IPS-20b (cell line): ENCODE measurements at regions not wholly inside any gene's neighbourhood (a gene's known extent, or its start where the extent isn't known, plus 50 kb on each side); places are given as distances from the start of the nearest gene placed in this dataset.

Experiments used
- H3K27ac ChIP-seq: one replicate; pipeline ENCODE4 v1.5.1; 2013; ENCODE audit warnings: low read length
- H3K27me3 ChIP-seq: 2 replicates; pipeline ENCODE4 v1.6.1; 2013; ENCODE audit warnings: mild to moderate bottlenecking, low read length, inconsistent platforms; ENCODE audit not compliant: insufficient read depth
- H3K36me3 ChIP-seq: 2 replicates; pipeline ENCODE4 v1.6.1; 2013; ENCODE audit warnings: low read depth, mild to moderate bottlenecking, inconsistent platforms, low read length, moderate library complexity; ENCODE audit not compliant: insufficient read depth
- H3K4me1 ChIP-seq: 2 replicates; pipeline ENCODE4 v1.6.1; 2013; ENCODE audit warnings: mild to moderate bottlenecking, control low read depth, inconsistent platforms, low read length, moderate library complexity; ENCODE audit not compliant: insufficient read depth
- H3K4me3 ChIP-seq: 2 replicates; pipeline ENCODE4 v1.5.1; 2013; ENCODE audit warnings: mild to moderate bottlenecking, low read length, inconsistent platforms
- H3K9ac ChIP-seq: 2 replicates; pipeline ENCODE4 v1.6.1; 2013; ENCODE audit warnings: low read depth, mild to moderate bottlenecking, inconsistent platforms, low read length, moderate library complexity
- H3K9me3 ChIP-seq: 2 replicates; pipeline ENCODE4 v1.6.1; 2013; ENCODE audit warnings: mild to moderate bottlenecking, low read depth, low read length, inconsistent platforms; ENCODE audit not compliant: insufficient read depth

DNA sequence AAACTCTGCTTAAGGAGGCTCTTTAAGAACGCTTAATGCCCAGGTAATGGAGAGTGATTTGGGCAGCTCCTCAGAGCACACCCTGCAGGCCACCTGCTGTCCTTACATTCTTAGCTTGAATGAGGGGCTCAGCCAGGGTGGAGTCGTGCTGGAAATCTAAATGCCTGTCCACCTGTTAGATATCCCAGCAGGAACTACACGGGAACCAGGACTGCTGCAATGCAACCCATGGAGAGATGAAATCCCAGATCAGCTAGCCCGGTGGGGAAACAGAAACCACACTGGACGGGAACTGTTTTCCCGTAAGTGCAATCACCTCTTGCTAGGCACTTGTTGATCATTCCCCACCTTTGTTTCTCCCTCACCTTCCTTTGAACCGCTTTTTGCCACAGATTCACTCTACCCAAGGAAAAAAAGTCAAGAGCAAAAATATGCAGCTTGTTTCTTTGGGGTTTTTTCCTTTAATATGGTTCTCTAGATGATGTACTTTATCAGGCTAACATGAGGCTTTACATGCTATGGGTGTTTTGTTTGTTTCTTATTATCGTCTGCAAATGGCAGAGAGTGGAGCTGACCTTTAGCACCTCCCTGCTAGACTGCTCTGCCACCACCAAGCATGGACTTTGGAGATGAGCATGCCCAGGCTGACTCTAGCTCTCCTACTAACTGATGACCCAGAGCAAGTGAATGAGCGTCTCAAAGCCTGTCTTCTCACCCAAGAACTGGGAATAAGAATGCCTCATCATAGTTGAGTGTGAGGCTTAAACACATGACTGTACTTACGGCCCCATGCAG, 125.9 kb upstream of the TNFAIP3 start:
- no peak overlapping the region for H3K27ac ChIP-seq
- H3K9ac ChIP-seq, result no peak overlapping the region
- peaks cover 3% of the 10 kb centered on the region; the same call in 1 of the 2 replicates for H3K4me1 ChIP-seq
- no peak overlapping the region for H3K4me3 ChIP-seq
- no peaks in the 10 kb centered on the region for H3K36me3 ChIP-seq
- no peaks in the 10 kb centered on the region for H3K9me3 ChIP-seq
- H3K27me3 ChIP-seq, result no peaks in the 10 kb centered on the region

DNA sequence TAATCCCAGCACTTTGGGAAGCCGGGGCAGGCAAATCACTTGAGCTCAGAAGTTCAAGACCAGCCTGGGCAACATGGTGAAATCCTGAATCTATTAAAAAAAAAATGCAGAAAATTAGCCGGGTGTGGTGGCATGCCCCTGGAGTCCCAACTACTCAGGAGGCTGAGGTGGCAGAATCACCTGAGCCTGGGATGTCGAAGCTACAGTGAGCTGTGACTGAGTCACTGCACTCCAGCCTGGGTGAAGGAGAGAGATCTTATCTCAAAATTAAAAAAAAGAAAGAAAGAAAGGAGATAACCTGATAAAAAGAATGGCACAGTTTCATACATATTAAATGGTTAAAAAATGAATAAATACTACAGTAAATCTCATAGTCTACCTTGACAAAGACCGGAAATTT, 123.6 kb upstream of the TNFAIP3 start:
- Histone ChIP-seq H3K27me3 (no peaks in the 10 kb centered on the region), H3K27ac (no peak overlapping the region), H3K9ac (no peak overlapping the region)

DNA sequence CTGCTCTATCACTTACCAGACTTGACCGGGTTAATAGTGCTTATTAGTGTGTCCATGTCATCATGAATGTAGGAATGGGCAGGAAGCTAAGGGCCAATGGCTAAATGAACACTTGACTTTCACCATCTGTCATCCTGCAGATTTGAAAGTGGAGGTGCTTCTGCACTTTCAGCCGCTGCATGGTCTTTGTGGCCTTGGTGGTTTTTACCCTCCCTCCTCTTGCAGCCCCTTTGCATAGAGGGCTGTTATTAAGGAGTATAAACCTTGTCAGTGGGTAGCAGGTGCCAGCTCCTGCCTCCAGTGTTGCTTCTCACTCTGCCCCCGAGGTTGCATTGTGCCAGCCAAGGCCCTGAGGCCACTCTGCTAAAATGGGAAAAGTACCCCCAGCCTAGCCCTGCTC, 122.2 kb upstream of the TNFAIP3 start:
- no peaks in the 10 kb centered on the region for H3K36me3 ChIP-seq
- H3K4me1 ChIP-seq, result peaks cover 3% of the 10 kb centered on the region; the same call in 1 of the 2 replicates
- no peak overlapping the region for H3K4me3 ChIP-seq
- H3K9me3 ChIP-seq, result no peaks in the 10 kb centered on the region
- H3K27me3 ChIP-seq, result no peaks in the 10 kb centered on the region
- H3K9ac ChIP-seq, result no peak overlapping the region
- no peak overlapping the region for H3K27ac ChIP-seq

More for the DNA sequence above, 123.6 kb upstream of the TNFAIP3 start:
- no peaks in the 10 kb centered on the region for H3K9me3 ChIP-seq
- H3K4me3 ChIP-seq, result no peak overlapping the region
- H3K4me1 ChIP-seq, result peaks cover 3% of the 10 kb centered on the region; the same call in 1 of the 2 replicates
- no peaks in the 10 kb centered on the region for H3K36me3 ChIP-seq

DNA sequence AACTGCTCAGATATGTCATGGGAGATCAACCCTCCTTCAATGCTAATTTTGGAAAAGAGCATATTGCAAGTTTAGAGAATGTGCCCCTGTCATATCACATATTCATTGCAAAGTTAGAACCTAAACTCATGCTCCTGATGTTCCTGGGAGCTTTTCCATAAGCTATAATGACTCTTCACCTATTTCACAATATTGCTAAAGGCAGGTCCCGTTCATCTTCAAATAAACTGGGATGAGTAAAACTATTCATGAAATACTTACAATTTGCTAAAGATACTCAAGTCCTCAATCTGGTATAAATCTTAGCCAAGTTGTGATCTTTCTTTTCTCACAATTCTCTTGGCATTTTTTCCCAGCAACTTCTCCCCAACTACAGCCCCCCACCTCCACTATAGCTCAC, 121.7 kb upstream of the TNFAIP3 start:
- no peak overlapping the region for H3K4me3 ChIP-seq
- no peak overlapping the region for H3K27ac ChIP-seq
- no peaks in the 10 kb centered on the region for H3K27me3 ChIP-seq
- H3K9me3 ChIP-seq, result no peaks in the 10 kb centered on the region
- no peaks in the 10 kb centered on the region for H3K36me3 ChIP-seq
- peaks cover 3% of the 10 kb centered on the region; the same call in 1 of the 2 replicates for H3K4me1 ChIP-seq
- H3K9ac ChIP-seq, result no peak overlapping the region

DNA sequence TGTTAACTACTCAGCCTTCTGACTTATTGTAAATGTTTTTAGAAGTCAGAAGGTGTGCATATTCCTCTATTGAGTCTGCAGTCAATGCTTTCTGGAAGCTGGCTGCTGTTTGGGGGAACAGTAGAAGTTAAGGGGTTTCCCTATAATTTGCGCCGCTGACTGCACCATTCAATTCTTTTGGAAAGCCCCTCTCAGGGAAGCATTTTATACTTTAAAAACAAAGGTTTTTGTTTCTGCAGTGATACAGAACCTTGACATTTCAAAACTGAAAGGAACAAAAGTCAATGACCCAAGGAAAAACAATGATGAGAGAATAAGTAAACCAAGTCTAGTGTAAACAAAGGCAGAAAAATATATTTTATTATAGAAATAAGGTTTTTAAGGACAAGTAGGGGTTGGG, 120.8 kb upstream of the TNFAIP3 start:
- Histone ChIP-seq H3K9me3 (no peaks in the 10 kb centered on the region), H3K4me1 (no peaks in the 10 kb centered on the region), H3K9ac (no peak overlapping the region), H3K4me3 (no peak overlapping the region), H3K36me3 (no peaks in the 10 kb centered on the region), H3K27me3 (no peaks in the 10 kb centered on the region), H3K27ac (no peak overlapping the region)

GRCh38 chr6:137749696-137750211, 117.3 kb upstream of the TNFAIP3 start:
- no peaks in the 10 kb centered on the region for H3K36me3 ChIP-seq
- H3K4me1 ChIP-seq, result no peaks in the 10 kb centered on the region
- H3K9ac ChIP-seq, result no peak overlapping the region
- H3K27ac ChIP-seq, result no peak overlapping the region
- no peaks in the 10 kb centered on the region for H3K9me3 ChIP-seq
- H3K27me3 ChIP-seq, result no peaks in the 10 kb centered on the region
- H3K4me3 ChIP-seq, result no peak overlapping the region

GRCh38 chr6:137750297-137750696, 116.8 kb upstream of the TNFAIP3 start:
- no peaks in the 10 kb centered on the region for H3K4me1 ChIP-seq
- no peaks in the 10 kb centered on the region for H3K27me3 ChIP-seq
- no peaks in the 10 kb centered on the region for H3K36me3 ChIP-seq
- H3K4me3 ChIP-seq, result no peak overlapping the region
- H3K9me3 ChIP-seq, result no peaks in the 10 kb centered on the region
- H3K9ac ChIP-seq, result no peak overlapping the region
- H3K27ac ChIP-seq, result no peak overlapping the region

GRCh38 chr6:137751768-137752560, 115.1 kb upstream of the TNFAIP3 start:
- no peak overlapping the region for H3K27ac ChIP-seq
- no peak overlapping the region for H3K4me3 ChIP-seq
- no peaks in the 10 kb centered on the region for H3K27me3 ChIP-seq
- H3K4me1 ChIP-seq, result no peaks in the 10 kb centered on the region
- no peaks in the 10 kb centered on the region for H3K9me3 ChIP-seq
- H3K36me3 ChIP-seq, result no peaks in the 10 kb centered on the region
- H3K9ac ChIP-seq, result no peak overlapping the region

DNA sequence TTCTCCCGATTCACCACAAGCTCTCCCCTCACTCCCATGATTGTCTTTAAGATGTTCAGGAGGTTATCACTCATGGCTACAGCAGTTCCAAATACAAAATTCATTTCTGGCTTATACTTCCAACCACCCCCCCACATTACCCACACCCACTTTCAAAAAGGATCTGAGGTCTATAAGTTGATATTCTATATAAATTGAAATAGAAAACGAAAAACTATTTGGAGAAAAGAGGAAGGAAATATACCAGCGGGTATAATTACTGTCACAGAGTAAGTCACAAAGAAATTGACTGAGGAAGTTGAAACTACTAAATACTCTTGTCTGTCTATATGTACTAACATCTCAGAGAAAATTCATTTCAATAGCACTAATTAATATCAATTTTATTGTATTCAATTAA, 112.7 kb upstream of the TNFAIP3 start:
- no peak overlapping the region for H3K27ac ChIP-seq
- no peaks in the 10 kb centered on the region for H3K36me3 ChIP-seq
- no peaks in the 10 kb centered on the region for H3K27me3 ChIP-seq
- no peaks in the 10 kb centered on the region for H3K4me1 ChIP-seq
- no peak overlapping the region for H3K9ac ChIP-seq
- no peak overlapping the region for H3K4me3 ChIP-seq
- no peaks in the 10 kb centered on the region for H3K9me3 ChIP-seq

GRCh38 chr6:137754866-137755265, 112.2 kb upstream of the TNFAIP3 start:
- H3K27ac ChIP-seq, result no peak overlapping the region
- H3K27me3 ChIP-seq, result no peaks in the 10 kb centered on the region
- no peaks in the 10 kb centered on the region for H3K4me1 ChIP-seq
- H3K9ac ChIP-seq, result no peak overlapping the region
- no peaks in the 10 kb centered on the region for H3K36me3 ChIP-seq
- no peak overlapping the region for H3K4me3 ChIP-seq
- no peaks in the 10 kb centered on the region for H3K9me3 ChIP-seq

GRCh38 chr6:137755284-137755683, 111.8 kb upstream of the TNFAIP3 start:
- Histone ChIP-seq H3K9ac (no peak overlapping the region), H3K27me3 (no peaks in the 10 kb centered on the region), H3K4me1 (no peaks in the 10 kb centered on the region), H3K4me3 (no peak overlapping the region), H3K27ac (no peak overlapping the region), H3K9me3 (no peaks in the 10 kb centered on the region), H3K36me3 (no peaks in the 10 kb centered on the region)

- Histone ChIP-seq H3K4me3 (no peak overlapping the region), H3K9me3 (no peaks in the 10 kb centered on the region), H3K27ac (no peak overlapping the region), H3K36me3 (no peaks in the 10 kb centered on the region), H3K9ac (no peak overlapping the region), H3K27me3 (no peaks in the 10 kb centered on the region), H3K4me1 (no peaks in the 10 kb centered on the region)
These were observed 110.3 kb upstream of the TNFAIP3 start for GRCh38 chr6:137756788-137757187.
